GM12874 (cell line): ENCODE measurements at regions not wholly inside any gene's neighbourhood (a gene's known extent, or its start where the extent isn't known, plus 50 kb on each side); places are given as distances from the start of the nearest gene placed in this dataset.

Source experiments
- CTCF ChIP-seq: IDR thresholded peaks from 2 replicates; pipeline ENCODE4 v1.5.1; 2011; ENCODE audit warnings: low read depth, mild to moderate bottlenecking, control low read depth, low read length, moderate library complexity; ENCODE audit not compliant: insufficient read depth

- no peak for TF ChIP-seq CTCF
Observed at GRCh38 chr2:235105821-235106359, 154.1 kb downstream of the SH3BP4 start.

GRCh38 chr2:235106874-235107639 is 155.2 kb downstream of the SH3BP4 start:
- TF ChIP-seq CTCF, result peak; percentile 37

- no peak for TF ChIP-seq CTCF
Observed at GRCh38 chr2:235107640-235107951, 155.8 kb downstream of the SH3BP4 start.

- no peak for TF ChIP-seq CTCF
Observed at GRCh38 chr2:235112365-235112764, 160.5 kb downstream of the SH3BP4 start.

- TF ChIP-seq CTCF, result no peak
Observed at GRCh38 chr2:235113854-235114253, 162.0 kb downstream of the SH3BP4 start.

- no peak for TF ChIP-seq CTCF
Observed at GRCh38 chr2:235114286-235114685, 162.5 kb downstream of the SH3BP4 start.

- no peak for TF ChIP-seq CTCF
Observed at GRCh38 chr2:235115521-235115920, 163.7 kb downstream of the SH3BP4 start.
